LHCN-M2 (cell line): ENCODE measurements at regions not wholly inside any gene's neighbourhood (a gene's known extent, or its start where the extent isn't known, plus 50 kb on each side); places are given as distances from the start of the nearest gene placed in this dataset.
"Not testable (repeated sequence)": the region's sequence is repeated elsewhere in the genome, so short reads cannot be mapped to it uniquely, and the experiment has no call there.

ENCODE experiments used
- DNase-seq: peaks from one replicate; pipeline ENCODE4 v3.0.0-alpha.2; 2012; ENCODE audit warnings: low read depth

DNA sequence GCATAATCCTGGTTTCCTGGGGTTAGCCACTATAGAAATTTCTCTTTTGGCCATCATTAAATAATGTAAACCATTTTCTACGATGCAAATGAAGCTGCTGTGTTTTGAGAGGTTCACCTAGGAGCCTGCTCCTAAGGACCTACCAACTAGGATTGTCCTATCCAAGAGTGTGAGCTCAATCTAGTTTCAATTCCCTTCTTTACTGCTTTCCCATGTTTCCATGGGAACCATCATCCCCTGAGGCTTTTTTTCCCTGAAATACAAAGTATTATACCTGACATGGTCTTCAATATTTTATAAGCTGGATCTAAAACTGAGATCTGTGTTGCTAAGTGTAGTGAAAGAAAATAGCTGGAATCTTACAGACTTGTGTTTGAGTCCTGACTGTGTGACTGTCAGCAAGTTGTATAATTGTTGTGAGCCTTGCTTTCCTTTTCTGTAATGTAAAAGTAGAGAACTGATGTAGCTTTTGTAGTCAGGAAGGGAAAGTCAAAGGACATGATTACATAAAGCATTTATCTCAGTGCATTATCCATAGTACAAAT lies 453.2 kb downstream of the PRR16 start:
- no peak for DNase-seq

DNA sequence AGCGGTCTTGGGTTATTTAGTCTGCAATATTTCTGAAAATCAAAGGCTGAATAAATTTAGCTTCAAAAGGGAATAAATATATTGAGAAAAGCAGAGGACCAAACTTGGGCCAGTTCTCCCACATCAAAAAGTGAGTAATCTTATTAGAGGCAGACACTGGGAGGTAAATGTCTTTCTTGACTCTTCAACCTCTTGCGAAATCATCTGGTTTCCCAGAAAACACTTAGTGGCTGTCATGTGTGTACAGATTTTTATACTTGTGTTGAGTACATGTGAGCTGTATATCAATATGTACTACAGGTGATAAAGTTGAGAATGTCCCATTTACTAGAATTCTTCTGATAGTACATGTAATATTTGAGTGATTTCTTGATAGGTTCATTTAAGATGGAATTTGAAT lies 454.9 kb downstream of the PRR16 start:
- no peak for DNase-seq

DNA sequence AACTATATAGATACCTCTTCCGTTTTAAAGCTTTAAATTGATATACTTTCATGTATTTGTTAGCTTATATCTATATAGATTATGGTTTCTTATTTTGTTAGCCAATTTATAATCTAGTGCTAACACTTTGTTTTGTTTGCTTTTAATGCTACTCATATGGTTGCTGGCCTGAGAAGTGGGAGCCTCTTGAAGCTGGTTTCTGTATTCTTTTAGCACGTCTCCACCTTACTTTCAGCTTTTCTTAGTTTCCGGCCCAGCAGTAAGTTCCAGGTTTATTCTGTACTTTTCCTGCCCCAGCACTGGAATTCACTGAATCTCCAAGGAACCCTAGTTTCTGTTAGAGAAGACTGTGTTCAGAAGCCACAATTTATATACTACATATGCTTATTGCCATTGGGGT lies 458.9 kb downstream of the PRR16 start:
- DNase-seq: no peak

DNA sequence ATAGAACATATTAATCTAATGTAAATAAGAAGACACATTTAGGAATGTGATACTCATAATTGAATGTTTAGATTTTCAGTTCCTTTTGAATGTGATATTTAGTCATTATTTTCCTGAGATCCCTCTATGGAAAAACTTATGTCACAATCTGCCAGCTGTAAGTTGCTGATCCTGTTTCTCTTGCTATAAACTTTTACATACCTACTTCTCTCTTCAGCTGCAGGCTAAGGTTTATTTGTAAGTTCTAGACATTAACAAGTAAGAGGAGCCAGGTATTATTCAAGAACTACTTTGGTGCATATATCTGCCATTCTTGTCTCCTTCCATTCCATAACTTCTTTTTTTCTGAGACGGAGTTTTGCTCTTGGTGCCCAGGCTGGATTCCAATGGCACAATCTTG lies 462.4 kb downstream of the PRR16 start:
- no peak for DNase-seq

DNA sequence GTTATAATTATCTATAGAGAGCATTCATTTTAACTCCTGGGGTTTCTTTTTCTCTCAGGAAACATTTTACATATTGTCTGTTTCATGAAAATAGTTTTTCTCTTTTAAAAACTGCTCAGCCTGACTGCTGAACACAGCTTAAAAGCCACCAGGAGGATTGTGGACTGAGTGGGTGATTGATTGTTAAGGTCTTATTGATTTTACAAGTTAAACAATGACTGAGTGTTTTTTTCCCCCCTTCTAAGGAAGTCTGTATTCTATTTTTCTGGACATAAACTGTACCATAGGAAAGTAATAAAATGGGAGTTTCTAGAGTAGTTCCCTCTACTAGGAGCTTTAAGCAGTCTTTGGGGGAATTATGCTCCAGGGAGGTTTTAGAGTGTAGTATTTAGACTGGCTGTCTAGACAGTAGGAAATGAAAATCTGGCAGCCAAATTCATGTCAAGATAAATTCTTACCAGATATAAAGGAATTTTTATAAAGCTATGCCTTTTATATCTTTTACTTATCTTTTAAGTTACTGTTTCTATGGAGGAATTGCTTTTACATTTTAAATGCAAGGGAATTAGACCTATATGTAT lies 463.9 kb downstream of the PRR16 start:
- no peak for DNase-seq

DNA sequence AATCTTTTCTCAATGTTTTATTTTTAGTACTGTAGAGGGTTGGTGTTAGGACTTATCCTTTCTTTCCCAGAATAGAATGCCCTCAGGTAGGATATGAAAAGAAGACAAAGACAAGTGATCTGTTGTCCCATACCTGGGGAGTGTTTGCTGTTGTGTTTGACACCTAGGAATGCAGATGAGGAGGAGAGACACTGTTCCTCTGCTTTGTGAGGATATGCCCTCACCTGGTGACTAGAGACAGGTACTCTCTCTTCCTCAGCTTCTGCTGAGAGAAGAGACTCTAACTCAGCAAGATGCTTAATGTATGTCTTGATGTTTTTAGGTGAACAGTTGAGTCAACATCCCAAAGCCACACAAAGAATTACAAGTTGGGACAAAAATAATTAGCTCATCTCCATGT lies 468.4 kb downstream of the PRR16 start:
- no peak for DNase-seq

DNA sequence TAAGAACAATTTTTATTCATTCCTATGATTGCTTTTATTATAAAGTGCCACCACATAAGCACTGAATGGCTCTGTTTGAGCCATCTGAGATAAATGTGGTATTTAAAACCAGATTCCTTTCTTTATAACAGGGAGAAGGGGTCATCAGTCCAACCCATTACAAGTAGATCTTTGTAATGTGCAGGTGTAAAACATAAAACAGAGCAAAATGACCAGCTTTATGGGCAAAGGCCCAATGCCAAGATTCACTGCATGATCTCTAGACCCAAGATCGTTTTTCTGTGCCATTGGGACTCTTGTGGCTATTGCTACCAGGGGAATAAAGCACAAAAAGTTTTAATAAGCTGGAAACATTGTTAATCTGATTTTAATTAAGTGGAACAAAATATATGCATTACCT lies 469.9 kb downstream of the PRR16 start:
- no peak for DNase-seq

DNA sequence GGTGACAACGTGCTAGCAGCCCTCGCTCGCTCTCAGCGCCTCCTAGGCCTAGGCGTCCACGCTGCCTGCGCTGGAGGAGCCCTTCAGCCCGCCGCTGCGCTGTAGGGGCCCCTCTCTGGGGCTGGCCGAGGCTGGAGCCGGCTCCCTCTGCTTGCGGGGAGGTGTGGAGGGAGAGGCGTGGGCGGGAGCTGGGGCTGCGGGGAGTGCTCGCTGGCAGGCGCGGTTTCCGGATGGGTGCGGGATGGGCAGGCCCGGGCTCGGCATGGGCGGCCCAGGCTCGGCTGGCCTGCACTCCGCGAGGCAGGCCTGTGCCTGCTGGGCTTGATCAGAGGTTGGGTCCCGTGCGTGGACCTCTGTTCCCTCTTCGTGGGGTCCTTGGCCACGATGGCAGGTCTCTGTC lies 472.6 kb downstream of the PRR16 start:
- no peak for DNase-seq

DNA sequence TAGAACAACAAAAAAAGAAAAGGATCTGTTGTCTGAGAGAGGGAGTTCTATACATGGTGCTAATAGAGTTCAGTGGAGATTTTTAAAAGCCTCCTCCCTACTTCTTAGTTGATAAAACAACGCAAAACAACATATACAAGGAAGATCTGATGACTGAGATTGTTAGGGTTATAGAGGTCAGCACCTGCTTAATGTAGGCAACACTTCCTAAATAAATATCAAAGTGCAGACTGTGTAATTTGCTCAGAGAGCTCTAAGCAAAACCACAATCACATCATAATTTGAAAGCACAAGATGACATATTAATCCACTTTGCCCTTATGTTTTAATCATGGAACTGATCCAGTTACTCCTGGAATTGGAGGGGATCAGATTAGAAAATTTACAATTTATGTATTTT lies 474.5 kb downstream of the PRR16 start:
- DNase-seq: no peak

DNA sequence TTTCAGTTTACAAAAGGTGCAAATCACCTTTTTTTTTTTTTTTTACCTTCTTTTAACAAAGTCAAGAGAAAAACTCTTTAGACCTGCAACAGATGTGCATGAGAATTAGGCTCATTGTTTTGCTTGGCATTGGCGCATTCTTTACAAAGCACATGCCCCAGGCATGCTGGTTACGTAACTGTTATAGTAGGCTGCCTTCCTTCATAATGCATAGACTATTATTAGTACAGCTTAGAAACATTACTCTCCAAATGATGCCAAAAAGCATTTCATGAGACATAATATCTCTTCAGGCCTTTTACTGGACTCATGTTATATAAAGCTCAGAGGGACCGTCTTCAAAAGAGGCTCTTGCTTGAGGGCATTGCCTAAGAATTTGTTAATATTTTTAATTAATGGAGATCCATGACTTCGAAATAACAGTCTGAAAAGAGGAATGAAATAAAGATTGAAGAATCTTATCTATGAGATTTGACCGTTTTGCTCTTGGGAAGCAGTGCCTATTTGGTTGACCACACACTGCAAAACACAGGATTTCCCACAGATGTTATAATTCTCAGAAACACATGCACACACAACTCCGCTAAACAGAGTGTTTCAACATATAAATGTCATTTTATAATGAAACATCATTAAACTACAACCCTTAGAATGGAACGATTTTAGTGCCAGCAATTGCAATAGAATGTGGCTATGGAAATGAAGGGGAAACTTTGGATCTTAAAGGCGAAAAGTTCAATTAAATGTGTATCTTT lies 478.7 kb downstream of the PRR16 start:
- no peak for DNase-seq

DNA sequence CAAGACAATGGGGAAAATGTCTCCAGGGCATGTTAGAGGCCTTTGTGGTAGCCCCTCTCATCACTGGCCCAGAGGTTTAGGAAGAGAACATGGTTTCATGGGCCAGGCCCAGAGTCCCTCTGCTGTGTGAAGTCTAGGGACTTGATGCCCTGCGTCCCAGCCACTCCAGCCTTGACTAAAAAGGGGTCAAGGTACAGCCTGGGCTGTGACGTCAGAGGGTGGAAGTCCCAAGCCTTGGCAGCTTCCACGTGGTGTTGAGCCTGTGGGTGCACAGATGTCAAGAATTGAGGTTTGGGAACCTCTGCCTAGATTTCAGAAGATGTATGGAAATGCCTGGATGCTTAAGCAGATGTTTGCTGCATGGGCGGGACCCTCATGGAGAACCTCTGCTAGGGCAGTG lies 485.5 kb downstream of the PRR16 start:
- DNase-seq: not testable (repeated sequence)

DNA sequence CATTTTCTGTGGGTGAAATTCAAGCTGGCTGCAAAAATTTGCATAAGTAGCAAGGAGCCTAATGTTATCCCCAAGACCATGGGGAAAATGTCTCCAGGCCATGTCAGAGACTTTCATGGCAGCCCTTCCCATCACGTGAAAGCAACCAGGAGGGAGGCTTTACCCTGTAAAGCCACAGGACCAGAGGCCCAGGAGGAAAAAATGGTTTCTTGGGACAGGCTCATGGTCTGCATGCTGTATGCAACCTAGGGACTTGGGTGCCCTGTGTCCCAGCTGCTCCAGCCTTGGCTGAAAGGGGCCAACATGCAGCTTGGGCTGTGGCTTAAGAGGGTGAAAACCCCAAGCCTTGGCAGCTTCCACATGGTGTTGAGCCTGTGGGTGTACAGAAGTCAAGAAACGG lies 489.3 kb downstream of the PRR16 start:
- not testable (repeated sequence) for DNase-seq

DNA sequence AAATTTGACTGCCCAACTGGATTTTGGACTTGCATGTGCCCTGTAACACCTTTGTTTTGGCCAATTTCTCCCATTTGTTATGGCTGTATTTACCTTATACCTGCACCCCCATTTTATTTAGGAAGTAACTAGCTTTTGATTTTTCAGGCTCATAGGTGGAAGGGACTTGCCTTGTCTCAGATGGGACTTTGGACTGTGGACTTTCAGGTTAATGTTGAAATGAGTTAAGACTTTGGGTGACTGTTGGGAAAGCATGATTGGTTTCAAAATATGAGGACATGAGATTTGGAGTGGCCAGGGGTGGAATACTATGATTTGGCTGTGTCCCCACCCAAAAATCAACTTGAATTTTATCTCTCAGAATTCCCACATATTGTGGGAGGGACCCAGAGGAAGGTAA lies 490.2 kb downstream of the PRR16 start:
- DNase-seq: no peak

DNA sequence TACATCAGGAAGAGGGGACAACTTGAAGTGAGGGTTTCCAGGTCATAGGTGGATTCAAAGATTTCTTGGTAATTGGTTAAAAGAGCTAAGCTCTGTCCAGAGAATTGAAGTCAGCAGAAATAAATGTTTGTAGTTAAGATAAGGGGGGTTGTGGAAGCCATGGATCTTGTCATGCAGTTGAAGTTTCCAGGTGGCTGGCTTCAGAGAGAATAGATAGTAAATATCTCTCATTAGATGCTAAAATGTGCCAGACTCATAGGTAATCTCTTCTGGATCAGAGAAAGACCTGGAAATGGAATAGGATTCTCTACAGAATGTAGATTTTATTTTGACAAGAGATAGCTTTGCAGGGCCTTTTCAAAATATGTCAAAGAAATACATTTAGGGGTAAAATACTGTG lies 491.7 kb downstream of the PRR16 start:
- DNase-seq: no peak

DNA sequence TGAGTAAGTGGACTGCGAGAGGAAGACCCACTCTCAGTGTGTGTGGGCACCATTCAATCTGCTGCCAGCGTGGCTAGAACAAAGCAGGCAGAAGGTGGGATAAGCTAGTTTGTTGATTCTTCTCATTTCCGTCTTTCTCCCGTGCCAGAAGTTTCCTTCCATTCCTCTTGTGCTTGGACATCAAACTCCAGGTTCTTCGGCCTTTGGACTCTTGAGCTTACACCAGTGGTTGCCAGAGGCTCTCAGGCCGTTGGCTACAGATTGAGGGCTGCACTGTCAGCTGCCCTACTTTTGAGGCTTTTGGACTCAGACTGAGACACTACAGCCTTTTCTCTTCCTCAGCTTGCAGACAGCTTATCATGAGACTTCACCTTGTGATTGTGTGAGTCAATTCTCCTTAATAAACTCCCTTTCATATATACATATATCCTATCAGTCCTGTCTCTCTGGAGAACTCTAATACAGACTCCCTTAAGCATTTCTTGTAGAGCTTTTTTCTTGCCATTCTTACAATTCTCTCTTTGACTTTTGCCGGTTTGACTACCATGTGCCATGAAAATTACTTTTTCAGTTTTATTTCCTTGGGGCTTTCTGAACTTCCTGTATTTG lies 494.9 kb downstream of the PRR16 start:
- DNase-seq: no peak

DNA sequence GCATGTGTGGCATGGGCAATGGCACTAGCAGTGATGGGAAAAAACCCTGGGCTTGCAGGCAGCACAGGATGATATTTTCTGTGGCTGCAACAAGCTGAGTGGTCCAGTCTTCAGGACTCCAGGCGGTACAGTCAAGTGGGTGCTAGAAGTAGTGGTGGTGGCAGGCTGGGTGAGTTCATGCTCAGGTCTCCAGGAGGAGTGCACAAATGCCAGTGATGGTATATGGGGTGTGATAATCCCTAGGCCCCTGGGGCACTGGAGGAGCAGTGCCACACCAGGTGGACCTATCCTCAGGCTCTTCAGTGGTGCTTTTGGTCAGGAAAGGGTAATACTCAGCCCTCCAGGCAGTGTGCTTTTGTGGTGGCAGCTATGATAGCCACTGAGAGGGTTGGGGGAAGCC lies 496.4 kb downstream of the PRR16 start:
- no peak for DNase-seq

DNA sequence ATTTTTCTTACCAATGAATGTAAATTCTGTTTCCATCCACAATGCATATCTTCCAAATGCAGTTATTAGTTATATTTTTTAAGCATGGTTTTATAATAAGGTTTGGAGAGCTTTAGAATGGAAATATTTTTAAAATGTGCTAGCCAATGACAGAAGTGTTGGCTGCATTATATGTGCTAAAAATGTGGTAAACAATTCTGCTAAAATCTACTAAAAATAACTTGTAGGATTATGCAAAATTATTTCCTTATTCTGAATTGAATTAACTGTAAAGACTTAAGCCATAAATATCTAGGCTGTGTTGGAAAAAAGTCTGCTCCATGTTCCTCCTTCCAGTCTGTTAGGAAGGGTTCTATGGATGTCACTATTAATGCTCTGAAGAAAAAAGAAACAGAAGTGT lies 503.3 kb downstream of the PRR16 start:
- DNase-seq: no peak

DNA sequence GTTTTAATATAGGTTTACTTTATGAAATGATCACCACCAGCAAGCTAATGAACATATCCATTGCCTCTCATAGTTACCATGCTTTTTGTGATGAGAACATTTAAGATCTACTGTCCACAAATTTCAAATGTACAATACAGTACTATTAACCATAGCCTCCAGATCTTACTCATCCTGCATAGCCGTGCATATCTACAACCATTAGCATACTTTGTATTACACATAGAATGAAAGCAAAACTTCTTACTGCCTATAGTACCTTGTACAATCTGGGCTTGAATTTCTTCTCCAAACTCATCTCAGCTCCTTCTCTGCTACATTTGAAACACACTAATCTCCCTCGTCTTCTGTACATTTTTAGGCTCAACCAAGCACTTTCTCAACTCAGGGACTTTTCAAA lies 510.6 kb downstream of the PRR16 start:
- DNase-seq: no peak

DNA sequence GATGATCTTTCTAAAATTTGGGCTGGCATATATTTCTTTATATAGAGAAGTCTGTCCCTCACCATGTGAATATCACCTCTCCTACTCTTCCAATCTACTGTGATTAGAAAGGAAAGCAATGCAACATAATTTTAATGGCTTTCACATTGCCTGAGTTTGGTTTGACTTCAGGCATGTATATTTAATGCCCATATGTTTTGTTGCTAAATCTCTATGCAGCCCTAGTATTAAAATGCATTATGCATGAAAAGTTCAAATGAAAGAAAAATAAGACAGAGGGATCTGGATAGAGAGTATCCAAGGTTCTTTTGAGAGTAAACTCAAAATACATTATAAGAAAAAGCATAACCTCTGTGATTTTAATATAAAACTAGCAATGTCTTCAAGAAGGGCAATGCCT lies 518.3 kb downstream of the PRR16 start:
- DNase-seq: no peak

DNA sequence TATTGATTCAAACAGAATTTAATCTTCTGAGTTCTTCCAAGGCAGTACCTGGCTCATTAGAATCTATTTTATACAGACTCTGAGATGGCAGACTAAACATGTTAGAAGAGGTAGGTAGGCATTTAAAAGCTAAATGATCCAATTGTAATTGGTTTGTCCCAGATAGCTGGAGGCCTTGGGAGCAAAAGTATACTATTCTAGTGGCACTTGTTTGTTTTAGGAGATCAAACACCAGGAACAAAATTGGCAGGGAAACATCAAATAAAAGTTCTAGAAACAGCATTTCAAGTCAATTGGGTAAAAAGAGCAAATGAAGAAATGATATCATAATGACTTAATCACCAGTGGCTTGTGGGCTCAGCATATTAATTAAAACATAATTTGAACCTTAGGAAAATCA lies 521.4 kb downstream of the PRR16 start:
- no peak for DNase-seq

DNA sequence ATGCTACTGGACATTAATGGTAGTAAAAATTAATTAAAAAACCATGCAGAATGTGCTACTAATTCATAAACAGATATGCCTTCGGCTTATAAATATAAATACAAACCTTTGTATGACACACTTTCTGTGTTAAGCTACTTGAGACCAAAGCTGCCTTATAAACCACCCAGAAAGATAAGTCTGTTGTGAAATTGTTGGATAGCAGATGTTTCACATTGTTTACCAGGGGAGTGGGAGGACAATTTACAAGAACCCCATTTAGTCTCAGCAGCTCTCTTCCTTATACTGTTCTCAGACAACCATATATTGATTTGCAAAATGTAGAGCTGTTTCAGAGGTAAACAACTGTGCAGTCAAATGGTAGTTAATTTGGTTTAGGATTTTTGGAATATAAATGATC lies 524.4 kb downstream of the PRR16 start:
- DNase-seq: no peak

DNA sequence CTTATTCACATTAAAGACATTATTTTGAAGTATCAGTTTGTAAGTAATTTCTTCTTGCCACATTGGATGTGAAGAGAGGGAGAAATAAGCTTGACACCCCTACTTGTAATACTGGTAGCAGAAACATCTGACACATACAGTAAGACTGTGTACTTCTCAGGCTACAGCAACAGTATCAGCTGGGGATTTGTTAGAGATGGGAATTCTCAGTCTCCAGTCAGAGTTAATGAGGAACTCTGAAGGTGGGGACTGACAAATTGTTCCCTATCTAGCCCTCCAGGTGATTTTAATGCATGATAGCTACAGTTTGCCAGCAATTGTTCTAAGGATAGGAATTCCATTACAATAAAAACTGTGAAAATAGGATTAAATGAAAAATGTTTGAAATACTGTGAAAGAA lies 524.8 kb downstream of the PRR16 start:
- DNase-seq: no peak

DNA sequence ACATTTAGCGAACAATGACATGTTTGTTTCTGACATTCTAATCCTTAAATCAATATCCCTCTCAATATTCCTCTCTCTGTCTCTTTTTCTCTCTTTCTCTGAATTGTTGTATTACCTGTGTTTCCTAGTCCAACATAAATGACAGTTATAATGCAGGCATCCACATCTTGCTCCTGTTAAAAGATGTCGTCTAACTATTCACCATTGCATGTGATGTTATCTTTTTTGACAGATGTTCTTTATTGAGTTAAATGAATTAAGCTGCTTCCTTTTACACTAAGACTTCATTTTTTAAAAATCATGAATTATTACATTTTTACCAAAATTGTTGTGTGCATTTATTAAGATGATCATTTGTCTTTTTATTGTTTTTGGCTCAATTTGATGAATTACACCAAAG lies 527.5 kb downstream of the PRR16 start:
- DNase-seq: no peak
